ENCODE measurements at regions not wholly inside any gene's neighbourhood (a gene's known extent, or its start where the extent isn't known, plus 50 kb on each side); places are given as distances from the start of the nearest gene placed in this dataset.

DNA sequence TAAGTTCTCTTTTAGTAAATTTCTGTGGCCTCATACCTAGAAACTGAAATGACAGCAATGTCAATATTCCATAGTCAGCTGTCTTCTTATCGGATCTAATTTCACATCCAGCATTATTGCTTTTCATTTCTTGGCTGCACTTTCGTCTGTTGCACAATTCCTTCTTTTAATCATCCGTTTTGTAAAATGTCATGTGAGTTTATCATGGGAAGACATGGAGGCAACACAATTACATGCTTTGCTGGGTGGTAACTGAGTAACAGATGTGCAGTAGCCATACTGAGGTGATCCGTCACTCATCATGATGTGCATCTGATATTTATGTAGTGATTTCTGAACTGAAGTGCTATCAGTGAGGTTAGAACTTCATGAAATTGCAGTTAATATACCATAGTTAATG is 68.3 kb upstream of the SLC7A11 start:
- no peak for DNase-seq (ENCODE audit: low read depth, low spot score)
- POLR2A ChIA-PET = no interaction called here
- TF ChIP-seq, protein P1, sequence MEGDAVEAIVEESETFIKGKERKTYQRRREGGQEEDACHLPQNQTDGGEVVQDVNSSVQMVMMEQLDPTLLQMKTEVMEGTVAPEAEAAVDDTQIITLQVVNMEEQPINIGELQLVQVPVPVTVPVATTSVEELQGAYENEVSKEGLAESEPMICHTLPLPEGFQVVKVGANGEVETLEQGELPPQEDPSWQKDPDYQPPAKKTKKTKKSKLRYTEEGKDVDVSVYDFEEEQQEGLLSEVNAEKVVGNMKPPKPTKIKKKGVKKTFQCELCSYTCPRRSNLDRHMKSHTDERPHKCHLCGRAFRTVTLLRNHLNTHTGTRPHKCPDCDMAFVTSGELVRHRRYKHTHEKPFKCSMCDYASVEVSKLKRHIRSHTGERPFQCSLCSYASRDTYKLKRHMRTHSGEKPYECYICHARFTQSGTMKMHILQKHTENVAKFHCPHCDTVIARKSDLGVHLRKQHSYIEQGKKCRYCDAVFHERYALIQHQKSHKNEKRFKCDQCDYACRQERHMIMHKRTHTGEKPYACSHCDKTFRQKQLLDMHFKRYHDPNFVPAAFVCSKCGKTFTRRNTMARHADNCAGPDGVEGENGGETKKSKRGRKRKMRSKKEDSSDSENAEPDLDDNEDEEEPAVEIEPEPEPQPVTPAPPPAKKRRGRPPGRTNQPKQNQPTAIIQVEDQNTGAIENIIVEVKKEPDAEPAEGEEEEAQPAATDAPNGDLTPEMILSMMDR (IDR thresholded peaks at IDR 0.05; ENCODE audit: insufficient read depth, low read length, missing control alignments) = no peak
- CTCF ChIA-PET = no interaction called here
- no peak overlapping the region for H3K4me3 ChIP-seq (ENCODE audit: low read depth, low read length)

DNA sequence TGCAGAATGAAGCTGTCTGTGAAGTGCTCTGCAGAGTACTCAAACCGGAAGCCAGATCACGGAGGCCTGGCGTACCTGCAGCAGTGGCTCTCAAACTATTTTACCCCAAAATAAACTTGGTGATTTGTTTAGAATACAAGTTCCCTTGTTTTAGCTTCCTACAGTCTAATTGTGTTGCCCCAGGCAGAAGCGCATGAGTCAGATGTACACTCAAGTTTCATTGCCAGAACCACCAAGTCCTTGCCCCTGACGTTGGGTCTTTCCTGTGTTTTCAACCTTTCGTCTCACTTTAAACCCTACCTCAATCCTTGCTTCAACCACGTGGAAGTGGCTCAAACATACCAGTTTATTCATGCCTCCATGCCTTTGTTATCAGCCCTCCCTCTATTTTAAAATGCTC is 66.2 kb upstream of the SLC7A11 start:
- TF ChIP-seq, protein P1 (IDR thresholded peaks at IDR 0.05; ENCODE audit: insufficient read depth, low read length, missing control alignments) = no peak
- no peak for DNase-seq (ENCODE audit: low read depth, low spot score)
- POLR2A ChIA-PET = no interaction called here
- CTCF ChIA-PET = no interaction called here
- H3K4me3 ChIP-seq (ENCODE audit: low read depth, low read length) = no peak overlapping the region

DNA sequence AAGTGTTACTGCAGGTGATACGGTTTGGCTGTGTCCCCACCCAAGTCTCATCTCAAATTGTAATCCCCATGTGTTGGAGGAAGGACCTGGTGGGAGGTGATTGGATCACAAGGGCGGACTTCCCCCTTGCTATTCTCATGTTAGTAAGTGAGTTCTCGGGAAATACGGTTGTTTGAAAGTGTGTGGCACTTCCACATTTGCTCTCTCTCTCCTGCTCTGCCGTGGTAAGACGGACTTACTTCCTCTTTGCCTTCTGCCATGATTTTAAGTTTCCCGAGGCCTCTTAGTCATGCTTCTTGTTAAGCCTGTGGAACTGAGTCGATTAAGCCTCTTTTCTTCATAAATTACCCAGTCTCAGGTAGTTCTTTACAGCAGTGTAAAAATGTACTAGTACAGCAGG is 65.2 kb upstream of the SLC7A11 start:
- ChIA-PET POLR2A (no interaction called here), CTCF (no interaction called here)
- DNase-seq (ENCODE audit: low read depth, low spot score) = no peak
- TF ChIP-seq, protein P1 (IDR thresholded peaks at IDR 0.05; ENCODE audit: insufficient read depth, low read length, missing control alignments) = no peak
- no peak overlapping the region for H3K4me3 ChIP-seq (ENCODE audit: low read depth, low read length)

DNA sequence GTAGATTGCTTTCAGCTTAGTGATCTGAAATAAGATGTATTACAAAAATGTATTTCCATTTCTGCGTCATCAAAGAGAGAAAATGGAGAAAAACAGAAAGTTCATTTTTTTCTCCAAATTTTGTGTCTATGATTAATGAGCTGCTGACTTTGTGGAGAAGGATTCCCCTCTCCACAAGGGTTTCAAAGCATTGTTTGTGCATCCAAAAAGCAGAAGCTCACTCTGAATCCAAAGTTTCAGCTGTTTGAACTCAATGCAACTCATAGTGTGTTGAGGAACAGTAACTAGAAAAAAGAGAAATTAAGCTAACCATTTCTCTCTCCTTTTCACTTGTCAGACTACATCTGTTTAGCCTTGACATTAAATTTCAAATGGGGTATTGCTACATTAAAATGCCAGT is 62.9 kb upstream of the SLC7A11 start:
- no peak overlapping the region for H3K4me3 ChIP-seq (ENCODE audit: low read depth, low read length)
- TF ChIP-seq, protein P1 (IDR thresholded peaks at IDR 0.05; ENCODE audit: insufficient read depth, low read length, missing control alignments) = no peak
- DNase-seq (ENCODE audit: low read depth, low spot score) = no peak
- CTCF ChIA-PET = no interaction called here
- POLR2A ChIA-PET = no interaction called here

DNA sequence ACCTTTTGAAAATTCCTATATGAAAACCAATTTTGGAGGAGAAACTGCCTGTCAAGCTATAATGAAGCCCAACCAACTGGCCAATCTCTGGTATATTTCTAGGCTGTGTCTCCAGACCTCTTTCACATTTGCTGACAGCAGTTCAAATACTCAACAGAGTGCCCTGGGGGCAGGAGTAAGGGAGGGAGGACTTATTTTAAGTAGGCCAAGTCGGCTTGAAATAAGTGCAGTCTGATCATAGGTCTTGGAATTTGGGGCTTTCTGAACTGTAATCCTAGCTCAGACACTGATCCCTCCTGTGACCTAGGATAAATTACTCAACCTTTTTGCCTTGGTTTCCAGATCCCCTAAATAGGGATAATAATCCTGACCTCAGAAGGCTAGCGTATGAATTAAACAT is 59.4 kb upstream of the SLC7A11 start:
- CTCF ChIA-PET = no interaction called here
- no peak overlapping the region for H3K4me3 ChIP-seq (ENCODE audit: low read depth, low read length)
- TF ChIP-seq, protein P1 (IDR thresholded peaks at IDR 0.05; ENCODE audit: insufficient read depth, low read length, missing control alignments) = no peak
- POLR2A ChIA-PET = no interaction called here
- no peak for DNase-seq (ENCODE audit: low read depth, low spot score)

DNA sequence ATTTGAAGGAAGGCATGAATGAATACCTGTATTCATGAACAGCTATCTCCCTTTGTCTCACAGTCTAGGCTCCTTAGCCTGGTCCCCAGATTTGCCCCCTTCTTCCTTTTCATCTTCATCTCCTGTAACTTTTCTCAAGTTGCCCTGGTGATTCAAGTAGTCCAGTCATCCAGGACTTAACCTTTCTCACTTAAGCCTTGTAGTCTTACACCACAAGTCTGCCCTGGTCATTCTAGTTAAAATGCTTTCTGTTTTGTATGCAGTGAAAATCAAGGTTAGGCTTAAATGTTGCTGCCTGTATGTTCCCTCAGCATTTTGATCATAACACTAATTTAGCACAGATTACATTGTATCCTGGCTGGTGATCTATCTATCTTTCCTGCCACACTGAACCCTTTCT is 58.5 kb upstream of the SLC7A11 start:
- TF ChIP-seq, protein P1 (IDR thresholded peaks at IDR 0.05; ENCODE audit: insufficient read depth, low read length, missing control alignments) = no peak
- no peak overlapping the region for H3K4me3 ChIP-seq (ENCODE audit: low read depth, low read length)
- ChIA-PET POLR2A (no interaction called here), CTCF (no interaction called here)
- DNase-seq (ENCODE audit: low read depth, low spot score) = no peak

All from AG04449 (cell line).